H9 (cell line): ENCODE measurements at regions not wholly inside any gene's neighbourhood (a gene's known extent, or its start where the extent isn't known, plus 50 kb on each side); places are given as distances from the start of the nearest gene placed in this dataset.

Experiments
- DNase-seq: peaks from one replicate; pipeline ENCODE4 v3.0.0-alpha.2; 2017
- H2AFZ ChIP-seq: one replicate; pipeline ENCODE4 v1.6.1; 2013; ENCODE audit warnings: mild to moderate bottlenecking, low read length, control low read depth, moderate library complexity
- H2AK5ac ChIP-seq: 2 replicates; pipeline ENCODE4 v1.6.1; 2013; ENCODE audit warnings: low read length, control low read depth, mixed read lengths; ENCODE audit not compliant: insufficient read length
- H2BK120ac ChIP-seq: one replicate; pipeline ENCODE4 v1.6.1; 2013; ENCODE audit warnings: low read depth, mild to moderate bottlenecking, low read length, control low read depth, inconsistent platforms; ENCODE audit not compliant: poor library complexity, severe bottlenecking
- H2BK12ac ChIP-seq: 2 replicates; pipeline ENCODE4 v1.6.1; 2013; ENCODE audit warnings: low read length, control low read depth, mixed read lengths, low read depth; ENCODE audit not compliant: insufficient read length
- H2BK15ac ChIP-seq: 2 replicates; pipeline ENCODE4 v1.6.1; 2013; ENCODE audit warnings: low read depth, low read length, control low read depth
- H2BK20ac ChIP-seq: one replicate; pipeline ENCODE4 v1.6.1; 2013; ENCODE audit warnings: low read depth, mild to moderate bottlenecking, low read length, control low read depth, inconsistent platforms; ENCODE audit not compliant: poor library complexity, severe bottlenecking
- H2BK5ac ChIP-seq: 2 replicates; pipeline ENCODE4 v1.6.1; 2013; ENCODE audit warnings: low read length, control low read depth, mixed read lengths; ENCODE audit not compliant: insufficient read length
- H3K14ac ChIP-seq: 2 replicates; pipeline ENCODE4 v1.6.1; 2013; ENCODE audit warnings: low read length, control low read depth; ENCODE audit not compliant: insufficient read depth
- H3K18ac ChIP-seq: 2 replicates; pipeline ENCODE4 v1.6.1; 2013; ENCODE audit warnings: low read depth, mild to moderate bottlenecking, mixed read lengths, low read length, control low read depth; ENCODE audit not compliant: insufficient read length
- H3K23ac ChIP-seq: 2 replicates; pipeline ENCODE4 v1.6.1; 2013; ENCODE audit warnings: low read length, control low read depth, mixed read lengths, low read depth; ENCODE audit not compliant: insufficient read length
- H3K23me2 ChIP-seq: 2 replicates; pipeline ENCODE4 v1.6.1; 2013; ENCODE audit warnings: low read depth, mild to moderate bottlenecking, mixed read lengths, low read length, control low read depth; ENCODE audit not compliant: insufficient read length, poor library complexity, severe bottlenecking
- H3K27ac ChIP-seq: 2 replicates; pipeline ENCODE4 v1.5.1; 2013; ENCODE audit warnings: low read length, control low read depth, mixed read lengths, low read depth; ENCODE audit not compliant: insufficient read length
- H3K27me3 ChIP-seq: 2 replicates; pipeline ENCODE4 v1.6.1; 2013; ENCODE audit warnings: low read length, control low read depth, inconsistent platforms; ENCODE audit not compliant: insufficient read depth
- H3K4ac ChIP-seq: 2 replicates; pipeline ENCODE4 v1.6.1; 2013; ENCODE audit warnings: low read depth, mild to moderate bottlenecking, control low read depth, inconsistent platforms, low read length, moderate library complexity
- H3K4me1 ChIP-seq: 2 replicates; pipeline ENCODE4 v1.6.1; 2013; ENCODE audit warnings: low read length, control low read depth, inconsistent platforms; ENCODE audit not compliant: insufficient read depth
- H3K4me2 ChIP-seq: 2 replicates; pipeline ENCODE4 v1.6.1; 2013; ENCODE audit warnings: low read length, control low read depth, mixed read lengths; ENCODE audit not compliant: insufficient read length, insufficient read depth
- H3K56ac ChIP-seq: 2 replicates; pipeline ENCODE4 v1.6.1; 2013; ENCODE audit warnings: low read depth, mild to moderate bottlenecking, mixed read lengths, low read length, control low read depth; ENCODE audit not compliant: insufficient read length
- H3K79me1 ChIP-seq: 2 replicates; pipeline ENCODE4 v1.6.1; 2013; ENCODE audit warnings: low read depth, mild to moderate bottlenecking, moderate library complexity, low read length, control low read depth, inconsistent platforms; ENCODE audit not compliant: insufficient read depth, poor library complexity, severe bottlenecking
- H3K79me2 ChIP-seq: 2 replicates; pipeline ENCODE4 v1.6.1; 2013; ENCODE audit warnings: low read length, control low read depth, inconsistent platforms; ENCODE audit not compliant: insufficient read depth
- H3K9ac ChIP-seq: 2 replicates; pipeline ENCODE4 v1.6.1; 2013; ENCODE audit warnings: low read length, control low read depth, mixed read lengths; ENCODE audit not compliant: insufficient read length; ENCODE audit errors: extremely low read depth
- H3K9me3 ChIP-seq: one replicate; pipeline ENCODE4 v1.6.1; 2013; ENCODE audit warnings: low read depth, low read length, inconsistent platforms; ENCODE audit not compliant: control insufficient read depth
- H3T11ph ChIP-seq: one replicate; pipeline ENCODE4 v1.6.1; 2013; ENCODE audit warnings: mild to moderate bottlenecking, low read length, control low read depth, inconsistent platforms
- H4K20me1 ChIP-seq: one replicate; pipeline ENCODE4 v1.6.1; 2013; ENCODE audit not compliant: control insufficient read depth, insufficient read length, insufficient read depth
- H4K5ac ChIP-seq: 2 replicates; pipeline ENCODE4 v1.6.1; 2013; ENCODE audit warnings: low read depth, mild to moderate bottlenecking, mixed read lengths, low read length, control low read depth; ENCODE audit not compliant: insufficient read length
- H4K8ac ChIP-seq: replicated peaks from 2 replicates; pipeline ENCODE4 v1.6.1; 2013; ENCODE audit warnings: low read length, control low read depth, mixed read lengths, low read depth; ENCODE audit not compliant: insufficient read length
- H4K91ac ChIP-seq: 2 replicates; pipeline ENCODE4 v1.6.1; 2013; ENCODE audit warnings: low read depth, mild to moderate bottlenecking, moderate library complexity, mixed read lengths, low read length, control low read depth; ENCODE audit not compliant: insufficient read length
- H3K27ac Mint-ChIP-seq, 3 experiments: 2 replicates in 2 of 3; 3 replicates in 1 of 3; pipeline ENCODE4 v1.8.0; 2020 to 2021; ENCODE audit warnings: mixed read lengths in 3 of 3, mild to moderate bottlenecking in 1 of 3, moderate library complexity in 1 of 3
- H3K27me3 Mint-ChIP-seq: 2 replicates; pipeline ENCODE4 v1.8.0; 2021; ENCODE audit warnings: low read depth, mild to moderate bottlenecking, moderate library complexity, mixed read lengths
- H3K36me3 Mint-ChIP-seq, 3 experiments: 2 replicates in 2 of 3; 3 replicates in 1 of 3; pipeline ENCODE4 v1.8.0; 2020 to 2021; ENCODE audit warnings: low read depth in 3 of 3, mixed read lengths in 3 of 3; ENCODE audit not compliant: insufficient read depth in 1 of 3
- H3K4me1 Mint-ChIP-seq, 2 experiments: 2 replicates each; pipeline ENCODE4 v1.8.0; 2020; ENCODE audit warnings: mixed read lengths in 2 of 2
- H3K4me3 Mint-ChIP-seq, 2 experiments: 2 replicates in 1 of 2; 3 replicates in 1 of 2; pipeline ENCODE4 v1.8.0; 2020 to 2021; ENCODE audit warnings: mild to moderate bottlenecking in 2 of 2, mixed read lengths in 2 of 2, moderate library complexity in 1 of 2
- H3K9me3 Mint-ChIP-seq, 2 experiments: 2 replicates in 1 of 2; 3 replicates in 1 of 2; pipeline ENCODE4 v1.8.0; 2020; ENCODE audit warnings: mild to moderate bottlenecking in 2 of 2, mixed read lengths in 2 of 2, moderate library complexity in 1 of 2
- CTCF ChIP-seq: fragments of 200-600 bp; sonication (generic); conservative IDR thresholded peaks from 3 replicates; pipeline ENCODE4 v1.8.0; 2021; ENCODE audit warnings: antibody characterized with exemption, mild to moderate bottlenecking
- WGBS: extraction: QIAGEN DNeasy Blood & Tissue Kit; methylation state at CpG from one replicate; pipeline ENCODE4 v1.1.7; 2013; ENCODE audit warnings: missing lambda C conversion rate, low lambda C conversion rate, mixed read lengths; ENCODE audit not compliant: insufficient read length; ENCODE audit errors: extremely low coverage; 5-methylcytosine and 5-hydroxymethylcytosine counted together

- DNase-seq: no peak
- Histone ChIP-seq H3K27ac (no peak overlapping the region), H3K4me2 (no peak overlapping the region), H2BK120ac (no peak overlapping the region), H3K79me1 (no peaks in the 10 kb centered on the region), H2AFZ (no peak overlapping the region), H4K5ac (no peak overlapping the region), H2BK15ac (no peak overlapping the region), H3K79me2 (no peaks in the 10 kb centered on the region), H3K9ac (no peak overlapping the region), H3K4ac (no peak overlapping the region), H2AK5ac (no peak overlapping the region), H3K4me1 (peaks cover 4% of the 10 kb centered on the region; the same call in 1 of the 2 replicates), H4K8ac (no peak overlapping the region), H3K18ac (no peak overlapping the region), H3K27me3 (no peaks in the 10 kb centered on the region), H3K56ac (no peak overlapping the region), H3K9me3 (no peaks in the 10 kb centered on the region), H3K23ac (no peak overlapping the region), H2BK5ac (no peak overlapping the region), H3K14ac (no peak overlapping the region), H2BK12ac (no peak overlapping the region), H4K91ac (no peak overlapping the region), H4K20me1 (no peaks in the 10 kb centered on the region), H2BK20ac (no peak overlapping the region), H3K23me2 (no peaks in the 10 kb centered on the region), H3T11ph (no peak overlapping the region)
- H3K36me3 Mint-ChIP-seq: no peaks in the 10 kb centered on the region; a peak in 1 of 7 replicates
- H3K27ac Mint-ChIP-seq: no peak overlapping the region
- WGBS: no CpG with 5 or more reads among the region's 3 CpGs
- peaks cover 6 to 10% of the 10 kb centered on the region in 2 experiments for H3K4me1 Mint-ChIP-seq
- no peak overlapping the region for H3K4me3 Mint-ChIP-seq
- TF ChIP-seq CTCF: no peak
- no peaks in the 10 kb centered on the region; the same call in 1 of the 2 replicates for H3K27me3 Mint-ChIP-seq
- no peaks in the 10 kb centered on the region for H3K9me3 Mint-ChIP-seq
Measured at GRCh38 chr3:168604767-168605166, 509.0 kb upstream of the GOLIM4 start.
